COLO668 (cell line): ENCODE measurements at regions not wholly inside any gene's neighbourhood (a gene's known extent, or its start where the extent isn't known, plus 50 kb on each side); places are given as distances from the start of the nearest gene placed in this dataset.
"Not testable (repeated sequence)": the region's sequence is repeated elsewhere in the genome, so short reads cannot be mapped to it uniquely, and the experiment has no call there.

ENCODE experiments used
- DNase-seq: peaks from one replicate; lab custom pipeline; 2025; ENCODE audit not compliant: unreplicated experiment; lab: John Stamatoyannopoulos, UW

DNA sequence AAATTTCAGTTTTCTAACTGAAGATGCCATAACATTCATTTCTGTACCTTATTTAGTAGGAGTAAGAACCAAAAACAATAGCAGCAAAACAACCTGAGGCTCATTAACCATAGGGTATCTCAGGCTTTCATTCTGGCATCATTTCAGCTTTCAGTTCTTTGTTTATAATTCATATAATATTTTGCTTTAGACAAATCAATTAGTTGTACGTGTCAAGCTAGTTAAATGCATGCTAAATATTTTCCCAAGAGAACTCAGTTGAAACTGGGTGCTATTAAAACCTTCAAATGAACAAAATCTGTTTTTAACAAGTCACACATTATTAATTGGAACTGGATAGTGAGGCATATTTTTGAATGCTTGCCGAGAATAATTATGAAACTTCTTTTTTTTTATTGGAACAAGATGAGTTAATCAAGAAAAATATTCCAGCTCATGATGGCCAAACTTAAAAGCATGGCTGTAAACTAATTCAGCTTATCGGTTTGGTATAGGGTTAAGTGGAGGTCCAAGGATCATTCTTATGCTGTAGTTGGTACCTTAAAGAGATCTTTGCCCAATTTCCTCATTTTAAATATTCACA lies 442.7 kb downstream of the BTG1 start:
- no peak for DNase-seq

DNA sequence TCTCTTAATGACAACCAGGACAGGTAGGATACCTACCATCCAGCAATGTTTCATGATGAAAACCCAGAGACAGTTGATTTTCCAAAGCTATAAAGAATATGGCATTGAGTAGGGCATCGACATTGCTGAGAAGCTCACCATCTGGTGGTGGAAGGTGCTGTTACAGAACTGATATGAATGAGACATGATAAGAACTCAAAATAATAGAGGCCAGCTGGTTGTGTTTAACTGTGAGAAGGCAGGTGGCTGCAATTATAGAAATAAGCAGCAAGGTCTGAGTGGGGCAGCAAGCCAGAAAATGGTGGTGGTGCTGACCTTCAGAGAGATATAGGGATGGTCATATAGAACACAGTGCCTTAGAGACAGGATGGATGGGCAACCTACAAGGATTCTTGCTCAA lies 449.7 kb downstream of the BTG1 start:
- no peak for DNase-seq

DNA sequence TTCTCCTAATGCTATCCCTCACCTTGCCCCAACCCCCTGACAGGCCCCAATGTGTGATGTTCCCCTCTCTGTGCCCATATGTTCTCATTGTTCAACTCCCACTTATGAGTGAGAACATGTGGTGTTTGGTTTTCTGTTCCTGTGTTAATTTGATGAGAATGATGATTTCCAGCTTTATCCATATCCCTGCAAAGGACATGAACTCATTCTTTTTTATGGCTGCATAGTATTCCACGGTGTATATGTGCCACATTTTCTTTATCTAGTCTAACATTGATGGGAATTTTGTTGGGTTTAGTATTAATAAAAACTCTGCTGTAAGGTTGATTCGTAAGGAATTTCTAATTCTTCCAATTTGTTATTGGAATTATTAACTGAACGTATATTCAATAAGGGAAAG lies 450.2 kb downstream of the BTG1 start:
- not testable (repeated sequence) for DNase-seq

DNA sequence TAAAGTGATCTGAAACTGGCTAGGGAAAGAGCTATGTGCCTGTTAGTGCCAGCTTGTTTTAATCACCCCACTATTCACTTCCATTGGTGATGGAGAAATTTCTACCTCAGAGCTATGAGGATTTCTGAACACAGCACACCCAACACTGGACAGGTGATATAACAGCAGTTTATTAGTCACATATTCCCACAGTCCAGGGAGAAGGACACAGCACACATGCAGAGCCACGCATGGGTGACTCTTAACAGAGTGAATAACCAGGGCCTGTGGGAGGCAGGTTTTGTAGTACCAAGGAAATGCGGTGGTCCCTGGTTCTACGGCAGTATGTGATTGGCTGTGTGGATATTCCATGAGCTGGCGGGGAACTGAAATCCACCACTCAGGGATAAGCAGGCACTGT lies 455.1 kb downstream of the BTG1 start:
- no peak for DNase-seq

DNA sequence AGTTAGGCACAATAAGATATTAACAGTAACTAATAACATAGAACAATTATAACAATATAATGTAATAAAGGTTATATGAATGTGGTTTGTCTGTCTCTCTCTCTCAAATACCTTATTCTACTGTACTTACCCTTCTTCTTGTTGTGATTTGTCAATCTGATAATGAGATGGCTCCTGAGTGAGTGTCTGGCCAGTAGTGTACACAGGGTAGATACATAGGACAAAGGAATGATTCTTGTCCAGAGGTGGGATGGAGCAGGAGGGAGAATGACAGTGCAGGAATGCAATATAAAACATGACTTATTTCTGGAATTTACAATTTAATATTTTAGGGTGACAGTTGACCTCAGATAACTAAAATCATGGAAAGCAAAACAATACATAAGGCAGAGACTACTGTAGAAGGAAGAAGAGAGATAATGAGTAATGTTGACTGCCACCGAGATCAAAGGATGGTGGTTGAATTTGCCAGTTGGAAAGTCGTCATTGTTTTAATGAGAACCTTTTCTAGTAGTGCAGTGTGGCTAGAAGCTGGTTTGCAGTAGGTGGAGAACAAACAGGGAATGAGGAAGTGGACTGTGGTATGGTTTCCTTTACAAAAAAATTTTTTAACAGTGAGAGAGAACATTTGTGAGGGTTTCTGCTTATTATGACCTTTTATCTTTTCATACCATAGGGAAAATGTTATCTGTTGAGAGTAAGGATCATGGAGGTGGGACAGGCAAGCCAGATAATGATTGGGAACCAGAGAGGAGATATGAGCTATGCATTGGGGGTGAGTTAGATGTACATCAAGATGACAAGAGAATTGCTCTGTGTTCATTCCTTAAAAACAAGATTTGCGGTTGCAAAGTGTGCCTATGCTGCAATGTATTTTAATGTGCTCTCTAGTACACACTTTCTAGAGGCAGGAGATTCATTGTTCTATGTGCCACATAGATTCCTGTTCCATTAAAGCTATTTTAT lies 458.3 kb downstream of the BTG1 start:
- no peak for DNase-seq

DNA sequence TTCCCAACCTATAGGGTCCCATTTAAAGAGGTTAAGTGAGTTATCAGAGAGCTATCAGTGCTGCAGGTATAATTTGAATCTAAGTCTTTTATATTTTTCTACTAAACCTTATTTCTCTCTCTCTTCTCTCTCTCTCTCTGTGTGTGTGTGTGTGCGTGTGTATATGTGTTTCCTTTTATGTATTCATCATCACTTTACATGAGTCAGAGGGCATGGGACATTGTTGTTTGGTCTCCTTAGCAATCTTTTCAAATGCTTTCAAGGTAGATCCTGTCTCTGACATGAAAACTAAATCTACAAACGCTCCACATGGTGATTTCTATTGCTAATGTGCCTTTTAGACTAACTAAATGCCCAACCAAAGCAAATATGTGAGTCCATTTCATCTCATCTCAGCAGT lies 459.7 kb downstream of the BTG1 start:
- DNase-seq, result no peak

DNA sequence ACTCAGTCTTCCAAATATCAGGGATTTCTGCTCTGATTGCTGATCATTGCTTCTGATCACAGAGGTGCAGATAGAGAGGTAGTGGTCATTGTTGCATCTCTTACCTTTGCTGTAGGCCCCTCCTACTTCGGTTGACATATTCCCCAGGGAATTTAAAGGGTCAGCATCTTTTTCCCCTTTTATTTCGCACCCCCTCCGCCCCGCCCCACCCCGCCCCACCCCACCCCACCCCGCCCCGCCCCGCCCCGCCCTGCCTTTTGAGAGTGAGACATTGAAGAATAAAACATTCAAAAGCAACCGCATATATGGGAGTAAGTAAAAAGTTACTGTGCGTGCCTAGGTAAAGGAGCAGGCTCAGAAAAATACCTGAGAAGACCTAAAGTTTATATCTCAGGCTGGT lies 463.9 kb downstream of the BTG1 start:
- no peak for DNase-seq

DNA sequence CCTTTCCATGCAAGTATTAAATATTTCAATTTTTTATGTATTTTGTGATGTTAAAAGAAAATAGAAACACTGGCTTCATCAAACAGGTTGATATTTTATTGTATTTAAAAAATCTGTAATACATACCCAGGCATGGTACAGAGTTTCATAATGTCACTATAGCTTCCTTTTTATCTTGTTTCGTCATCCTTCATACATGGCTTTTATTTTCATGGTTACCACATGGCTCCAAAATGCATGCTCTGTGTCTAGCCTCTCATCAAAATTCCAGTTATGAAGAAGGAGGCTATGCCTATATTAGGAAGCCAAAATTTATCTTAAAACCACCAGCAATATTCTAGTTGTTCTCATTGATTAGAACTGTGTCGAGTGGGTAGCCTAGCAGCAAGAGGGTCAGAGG lies 464.8 kb downstream of the BTG1 start:
- DNase-seq, result no peak

DNA sequence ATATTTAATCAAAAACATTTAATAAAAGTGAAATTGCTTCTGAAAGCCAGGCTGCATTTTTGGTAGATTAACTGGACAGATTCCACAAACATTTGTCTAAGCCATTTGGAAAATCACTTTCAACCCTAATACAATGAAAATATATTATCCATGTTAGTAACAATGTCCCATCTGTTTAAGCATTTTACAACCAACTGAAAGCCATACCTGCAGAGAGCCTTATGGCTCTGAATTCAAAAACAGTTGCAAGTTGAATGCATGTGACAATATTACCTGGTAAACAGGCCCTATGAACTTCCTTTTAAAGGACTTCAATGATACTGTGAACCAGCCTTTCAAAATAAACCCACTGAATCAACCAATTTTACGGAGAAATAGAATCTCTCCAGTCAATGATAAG lies 468.1 kb downstream of the BTG1 start:
- no peak for DNase-seq

DNA sequence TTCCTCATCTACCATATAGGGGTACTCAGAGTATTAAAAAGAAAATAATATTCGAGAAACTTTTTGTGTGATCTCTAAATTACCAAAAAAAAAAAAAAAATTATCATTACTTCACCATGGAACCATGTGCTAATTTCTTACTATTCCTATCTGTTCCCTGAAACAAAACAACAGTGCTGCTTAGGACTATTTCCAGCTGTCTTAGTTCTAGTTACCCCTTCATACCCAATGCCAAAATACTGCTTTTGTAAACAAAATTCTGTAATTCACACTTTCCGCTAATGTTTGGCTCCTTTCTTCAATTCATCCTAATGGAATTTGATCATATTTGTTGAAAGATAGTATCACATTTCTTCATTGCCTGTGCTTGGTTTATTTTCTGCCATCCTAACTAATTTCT lies 470.2 kb downstream of the BTG1 start:
- no peak for DNase-seq

DNA sequence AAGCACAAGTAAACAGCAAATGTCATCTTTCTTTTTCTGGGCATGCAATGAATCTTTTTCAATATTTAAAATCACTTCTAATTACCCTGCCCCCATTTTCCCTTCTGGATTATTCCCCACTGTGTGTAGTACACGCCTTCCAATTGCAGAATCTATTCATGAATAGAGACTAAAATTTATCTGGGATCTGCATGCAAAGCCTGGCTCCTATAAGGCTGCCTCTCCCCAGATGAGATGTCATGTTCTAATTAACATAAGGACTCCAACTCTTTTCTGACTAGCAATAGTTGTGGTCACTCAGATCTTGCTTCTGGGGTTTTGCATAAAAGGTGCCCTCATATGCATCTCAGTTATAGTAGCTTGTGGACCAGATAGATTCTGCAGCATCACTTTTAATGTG lies 473.5 kb downstream of the BTG1 start:
- DNase-seq, result no peak

DNA sequence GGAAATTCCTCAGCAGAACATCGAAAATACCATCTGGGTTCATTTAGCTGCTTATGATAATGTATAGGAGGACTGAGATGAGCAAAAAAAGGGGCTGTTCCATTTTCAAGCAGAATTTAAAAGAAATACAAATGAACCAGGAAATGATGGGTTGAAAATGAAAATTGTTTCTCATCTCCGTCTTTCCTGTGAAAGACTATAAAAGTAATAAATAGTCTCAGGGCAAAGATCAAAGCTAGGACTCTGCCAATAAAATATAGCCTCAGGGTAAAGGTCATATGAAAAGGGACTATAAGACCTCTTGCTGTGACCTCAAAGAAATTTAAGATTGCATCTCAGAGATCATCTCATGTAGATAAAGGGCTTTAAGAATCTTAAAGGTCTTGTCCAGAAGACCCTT lies 478.0 kb downstream of the BTG1 start:
- no peak for DNase-seq

DNA sequence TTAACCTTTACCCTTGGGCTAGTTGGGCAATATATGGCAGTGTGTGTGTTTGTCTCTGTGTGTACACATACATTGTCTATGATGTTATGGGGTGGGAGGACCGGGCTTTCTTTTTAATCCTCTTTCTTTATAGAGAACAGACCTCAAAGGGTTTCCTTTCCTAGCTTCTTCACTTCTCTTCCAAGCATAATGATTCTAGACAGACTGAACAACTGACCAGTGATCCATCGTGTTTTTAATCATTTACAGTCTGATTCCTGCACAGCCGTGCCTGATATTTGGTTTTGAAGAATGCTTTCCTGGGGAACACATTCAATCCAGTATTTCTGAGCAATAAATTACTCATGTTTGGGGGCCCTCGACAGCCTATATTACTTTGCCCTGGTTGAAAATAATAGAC lies 481.1 kb upstream of the DCN start:
- DNase-seq, result no peak

DNA sequence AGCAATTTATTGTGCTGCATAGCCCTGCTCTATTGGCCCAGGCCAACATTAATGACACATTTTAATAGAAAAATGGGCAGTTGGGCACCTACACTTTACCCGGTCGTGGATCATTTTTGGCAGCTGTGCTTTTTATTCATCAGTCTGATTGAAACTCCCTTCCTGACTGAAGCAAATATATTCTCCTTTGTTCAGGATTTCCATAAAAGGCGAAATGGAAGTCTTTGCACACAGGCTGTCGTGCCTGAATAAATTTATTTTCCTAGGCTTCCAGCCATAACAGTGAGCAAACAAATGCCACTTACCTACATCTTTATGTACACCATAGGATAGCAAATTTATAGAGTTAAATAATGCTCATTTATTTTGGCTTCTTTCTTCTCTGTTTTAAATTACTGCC lies 480.7 kb upstream of the DCN start:
- peak; percentile 12 for DNase-seq

DNA sequence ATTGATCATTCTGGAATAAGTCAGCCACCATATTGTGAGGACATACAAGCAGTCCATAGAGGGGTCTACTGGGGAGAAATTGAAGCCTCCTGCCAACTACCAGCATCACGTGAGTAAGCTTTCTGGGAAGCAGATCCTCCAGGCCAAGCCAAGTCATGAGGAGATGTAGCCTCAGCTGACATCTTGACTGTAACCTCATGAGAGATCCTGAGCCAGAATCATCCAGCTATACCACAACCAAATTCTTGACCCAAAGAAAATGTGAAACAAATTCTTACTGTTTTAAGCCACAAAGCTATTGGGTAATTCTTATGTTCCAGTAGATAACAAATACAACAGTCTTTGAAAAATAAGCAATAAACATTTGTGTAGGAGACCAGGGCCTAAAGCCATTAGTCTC lies 479.4 kb upstream of the DCN start:
- DNase-seq, result no peak

DNA sequence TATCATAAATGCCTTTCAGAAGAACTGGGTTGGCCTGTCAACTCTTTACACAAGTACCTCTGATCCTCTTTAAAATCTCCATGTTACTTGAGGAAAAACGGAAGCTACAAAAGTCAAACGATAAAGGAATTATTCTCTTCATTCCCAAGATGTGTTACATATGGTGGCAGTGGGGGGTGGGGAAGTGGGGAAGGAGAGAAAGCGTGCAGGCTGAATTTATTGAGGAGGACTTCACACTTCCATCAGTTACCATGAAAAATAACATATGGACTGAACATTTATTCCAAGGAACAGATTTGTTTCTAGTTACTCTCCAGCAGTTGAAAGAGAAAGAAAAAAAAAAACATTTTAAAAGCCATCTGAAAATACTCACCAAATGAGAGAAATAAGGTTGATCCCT lies 474.4 kb upstream of the DCN start:
- no peak for DNase-seq

DNA sequence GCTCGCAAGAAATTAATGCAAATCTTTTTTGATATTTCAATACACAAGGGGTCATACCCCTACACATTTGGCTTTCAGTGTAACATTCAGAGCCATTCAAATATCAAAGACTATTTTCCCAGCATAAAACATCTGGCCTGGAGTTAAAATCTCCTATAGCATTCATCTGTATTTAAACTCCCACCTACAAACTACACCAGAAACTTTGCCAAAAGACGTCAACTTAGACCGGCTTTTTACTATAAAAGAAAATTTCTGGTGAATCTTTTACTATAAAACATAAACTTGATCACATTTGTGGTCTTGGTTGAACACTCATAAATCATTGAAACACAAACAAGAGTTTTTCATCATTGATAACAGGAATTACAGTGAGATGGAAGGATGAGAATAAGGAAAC lies 473.3 kb upstream of the DCN start:
- no peak for DNase-seq

DNA sequence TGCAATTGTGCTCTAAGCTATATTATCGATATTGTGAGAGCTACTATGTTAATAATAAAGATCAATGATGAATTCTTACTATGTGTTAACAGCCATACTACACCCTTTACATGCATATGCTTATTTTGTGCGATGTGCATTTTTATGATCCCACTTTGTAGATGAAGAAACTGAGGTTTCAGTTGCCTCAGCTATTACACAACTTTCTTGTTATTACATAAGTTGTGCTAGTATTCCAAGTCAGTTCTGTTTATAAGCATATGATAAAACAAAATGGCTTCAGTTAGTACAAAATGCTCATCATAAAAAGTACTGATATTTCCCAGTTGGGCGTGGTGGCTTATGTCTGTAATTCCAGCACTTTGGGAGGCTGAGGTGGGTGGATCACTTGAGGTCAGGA lies 471.5 kb upstream of the DCN start:
- no peak for DNase-seq

DNA sequence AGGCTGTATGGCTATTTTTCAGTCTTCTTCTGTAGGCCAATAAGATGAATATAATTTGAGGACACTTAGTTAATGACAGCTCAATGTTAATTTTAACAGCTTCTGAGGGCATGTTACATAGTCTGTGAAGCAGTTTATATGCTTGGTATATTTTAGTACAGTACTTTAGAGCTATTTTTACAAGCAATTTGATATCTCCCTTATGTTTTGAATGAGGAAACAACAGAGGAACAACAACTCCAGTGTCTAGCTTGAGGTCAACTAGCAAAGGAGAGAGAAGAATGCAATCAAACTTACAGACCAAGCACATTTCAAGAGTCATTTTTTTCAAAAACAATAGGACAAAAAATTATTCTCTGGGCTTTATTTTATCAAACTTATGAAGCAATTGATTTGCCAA lies 469.1 kb upstream of the DCN start:
- DNase-seq, result no peak

DNA sequence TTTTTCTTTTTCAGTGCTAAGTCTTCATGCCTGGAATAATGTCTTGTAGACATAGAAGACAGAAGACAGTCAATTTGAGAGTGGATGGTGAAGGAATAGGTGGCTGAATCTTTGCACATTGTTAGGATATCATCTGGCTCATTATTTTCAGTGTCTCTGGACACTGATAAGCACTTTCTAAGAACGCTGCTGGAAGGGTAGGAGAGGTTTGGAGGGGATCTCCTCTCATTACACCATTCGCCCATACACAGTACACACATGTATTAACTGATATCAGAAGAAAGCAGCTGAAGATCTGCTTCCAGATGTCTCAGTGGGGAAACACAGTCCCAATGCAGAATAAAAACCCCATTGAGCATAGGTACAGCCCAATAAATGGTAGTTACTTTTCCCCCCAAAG lies 461.1 kb upstream of the DCN start:
- DNase-seq, result no peak

DNA sequence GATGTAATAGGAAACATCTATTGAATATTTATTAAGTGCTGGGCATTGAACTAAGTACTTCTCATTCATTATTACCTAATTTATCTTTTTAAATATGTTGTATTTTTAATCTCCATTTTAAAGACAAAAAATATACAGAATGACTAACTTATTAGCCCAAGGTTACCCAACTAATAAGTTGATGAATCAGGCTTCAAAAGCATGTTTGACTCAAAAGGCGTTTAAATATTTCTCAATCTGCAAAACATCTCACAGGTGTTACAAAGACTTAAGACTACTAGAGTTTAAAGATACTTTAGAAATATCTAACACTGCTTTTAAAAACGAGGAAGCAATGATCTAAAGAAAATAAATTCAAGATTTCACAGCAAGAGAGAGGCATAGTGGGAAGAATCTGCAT lies 457.4 kb upstream of the DCN start:
- no peak for DNase-seq

DNA sequence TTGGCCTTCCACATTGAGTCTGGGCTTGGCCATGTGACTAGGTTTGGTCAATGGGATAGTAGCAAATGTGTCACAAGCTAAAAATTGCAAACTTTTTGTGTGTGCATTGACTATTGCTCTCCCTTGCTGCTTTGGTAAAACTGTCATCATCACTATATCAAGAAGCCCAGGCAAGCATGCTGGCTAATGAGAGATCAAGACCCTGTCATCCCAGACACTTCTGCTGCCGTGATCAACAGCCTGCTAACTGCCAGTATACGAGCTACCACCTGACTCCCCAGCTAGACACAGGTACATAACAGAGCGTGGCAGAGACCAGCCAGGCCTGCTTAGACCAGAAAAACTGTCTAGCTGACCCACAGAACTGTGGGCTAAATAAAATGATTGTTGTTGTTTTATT lies 456.7 kb upstream of the DCN start:
- DNase-seq, result no peak
